Stimulated activated CD8-positive, alpha-beta memory T cell treated with anti-CD3 and anti-CD28 coated beads, Interleukin-7, amount 100 ng/mL, for 4 hours (primary cell): ENCODE measurements at regions not wholly inside any gene's neighbourhood (a gene's known extent, or its start where the extent isn't known, plus 50 kb on each side); places are given as distances from the start of the nearest gene placed in this dataset.

Source experiments
- DNase-seq, 2 donors: peaks; one replicate each; pipeline ENCODE4 v3.0.0-alpha.2; 2020; ENCODE audit warnings: low read depth in 2 of 2

DNA sequence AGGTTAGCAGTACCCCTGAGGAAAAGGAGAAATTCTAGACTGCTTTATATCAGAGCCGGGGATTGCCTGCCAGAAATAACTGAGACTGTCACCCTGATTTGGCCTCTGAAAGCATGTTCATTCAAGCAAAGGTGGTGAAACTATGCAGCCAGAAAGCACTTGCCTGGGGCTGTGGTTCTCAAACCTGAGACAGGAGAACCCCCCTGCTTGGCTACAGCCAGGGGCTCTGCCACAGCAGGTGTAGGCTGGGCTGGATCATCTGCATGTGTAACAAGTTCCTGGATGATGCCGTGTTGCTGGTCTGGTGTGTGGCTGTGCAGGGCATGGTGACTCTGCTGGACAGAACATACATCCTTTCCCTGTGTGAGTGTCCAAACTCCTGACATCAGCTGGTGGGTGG is 157.8 kb downstream of the NXNL2 start:
- no peak for DNase-seq

DNA sequence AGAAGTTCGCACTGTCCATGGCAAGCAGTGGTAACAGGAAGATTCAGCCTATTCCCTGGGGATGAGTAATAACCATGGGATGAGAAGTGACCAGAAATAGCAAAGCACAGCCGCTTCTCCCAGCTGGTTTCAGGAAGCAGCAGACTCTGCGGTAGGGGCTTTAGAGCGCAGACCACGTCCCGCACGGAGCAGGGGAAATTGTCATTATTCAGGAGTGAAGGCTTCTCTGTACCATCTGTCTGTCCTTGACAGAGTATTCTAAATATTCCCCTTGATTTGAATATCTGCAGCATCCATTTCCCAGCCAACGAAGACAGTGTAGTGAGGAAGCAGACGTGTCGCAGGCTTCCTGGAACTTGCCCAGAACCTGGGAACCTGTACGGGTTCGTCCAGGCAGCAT is 159.6 kb downstream of the NXNL2 start:
- no peak for DNase-seq

GRCh38 chr9:88696501-88696900 is 161.5 kb downstream of the NXNL2 start:
- no peak for DNase-seq

GRCh38 chr9:88697764-88698432 is 162.9 kb downstream of the NXNL2 start:
- DNase-seq: no peak

DNA sequence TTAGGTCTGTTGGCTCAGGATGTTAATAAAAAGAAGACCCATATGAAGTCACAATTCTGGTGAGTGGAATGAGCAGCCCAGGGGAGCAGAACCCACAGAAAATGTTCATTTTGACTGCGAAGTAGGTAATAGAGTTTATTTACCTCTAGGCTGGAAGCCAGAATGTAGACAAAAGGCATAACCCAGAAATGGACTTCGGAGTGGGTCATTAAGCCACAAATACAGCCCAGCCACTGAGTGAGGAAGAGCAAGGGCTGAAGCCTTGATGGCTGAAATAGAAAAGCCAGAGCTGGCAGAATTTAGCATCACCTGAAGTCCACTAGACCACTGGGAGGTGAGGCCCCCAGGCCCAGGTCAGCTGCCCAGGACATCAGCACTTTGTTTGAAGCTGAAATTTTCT is 168.0 kb downstream of the NXNL2 start:
- no peak for DNase-seq

DNA sequence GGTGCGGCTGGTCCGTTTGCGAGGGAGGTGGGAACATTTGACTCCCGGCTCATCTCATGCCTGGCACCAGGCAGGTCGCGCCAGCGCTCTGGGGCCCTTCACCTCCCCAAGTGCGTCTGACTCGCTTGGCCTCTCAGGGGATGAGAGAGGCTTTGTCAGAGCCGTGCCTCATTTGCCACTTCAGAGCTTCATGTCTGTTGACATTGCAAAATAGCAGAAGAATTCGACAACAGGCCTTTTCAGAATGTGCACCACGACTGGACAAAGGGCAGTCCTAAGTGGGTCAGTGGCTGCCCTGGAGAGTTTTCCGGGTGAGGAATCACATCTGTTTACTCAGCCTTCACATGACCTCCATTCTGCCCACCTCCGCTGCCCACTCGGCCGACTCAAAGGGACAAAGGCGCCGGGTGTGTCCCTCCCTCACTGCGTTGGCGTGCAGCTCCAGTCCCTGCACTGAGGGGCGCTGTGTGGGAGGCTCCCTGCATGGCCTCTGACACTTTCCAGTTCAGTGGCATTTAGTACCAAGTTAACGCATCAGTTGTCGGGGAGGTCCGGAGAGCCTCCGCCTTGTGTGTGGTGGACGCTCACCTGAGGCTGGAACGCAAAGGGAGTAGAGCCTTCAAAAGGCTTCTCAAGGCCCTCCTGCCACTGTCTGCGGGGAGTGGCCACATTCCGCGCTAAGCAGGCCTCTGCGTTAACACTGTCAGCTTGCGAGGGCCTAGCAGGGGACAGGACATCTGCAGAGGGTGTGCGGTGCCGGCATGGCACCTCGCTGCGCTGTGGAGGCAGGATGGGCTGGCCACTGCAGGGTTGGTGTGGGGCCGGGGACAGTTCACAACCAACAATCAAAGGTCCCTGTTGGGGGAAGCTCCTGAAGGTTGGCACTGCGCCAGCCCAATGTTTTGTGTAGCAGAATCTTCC is 171.5 kb downstream of the NXNL2 start:
- no peak for DNase-seq

DNA sequence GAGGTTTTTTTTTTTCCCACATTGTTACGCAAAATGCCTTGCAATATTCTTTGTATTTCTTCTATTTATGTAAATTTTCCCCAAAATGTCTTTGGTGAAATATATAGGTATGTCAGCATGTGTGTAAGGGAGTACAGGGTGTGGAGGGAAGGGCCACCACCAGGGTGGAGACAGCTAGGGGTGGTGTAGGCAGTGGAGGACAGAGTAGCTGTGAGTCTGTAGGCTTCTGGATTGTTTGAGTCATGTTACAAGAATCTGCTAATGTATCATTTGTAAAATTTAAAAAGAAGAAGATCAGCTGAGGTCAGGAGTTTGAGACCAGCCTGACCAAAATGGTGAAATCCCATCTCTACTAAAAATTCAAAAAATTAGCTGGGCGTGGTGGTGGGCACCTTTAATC is 175.5 kb downstream of the NXNL2 start:
- no peak for DNase-seq

DNA sequence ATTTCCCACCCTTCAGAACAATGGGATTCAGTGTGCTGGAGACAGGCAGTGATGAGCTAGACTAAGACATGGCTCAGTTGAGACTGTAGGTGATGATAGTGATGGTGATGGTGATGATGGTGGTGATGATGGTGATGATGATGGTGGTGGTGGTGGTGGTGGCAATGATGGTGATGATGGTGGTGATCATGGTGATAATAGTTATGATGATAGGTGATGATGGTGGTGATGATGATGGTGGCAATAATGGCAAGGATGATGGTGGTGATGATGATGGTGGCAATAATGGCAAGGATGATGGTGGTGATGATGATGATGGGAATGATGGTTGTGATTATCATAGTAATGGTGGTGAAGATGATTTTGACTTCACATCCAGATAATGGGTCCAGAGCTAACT is 176.7 kb downstream of the NXNL2 start:
- DNase-seq: no peak

DNA sequence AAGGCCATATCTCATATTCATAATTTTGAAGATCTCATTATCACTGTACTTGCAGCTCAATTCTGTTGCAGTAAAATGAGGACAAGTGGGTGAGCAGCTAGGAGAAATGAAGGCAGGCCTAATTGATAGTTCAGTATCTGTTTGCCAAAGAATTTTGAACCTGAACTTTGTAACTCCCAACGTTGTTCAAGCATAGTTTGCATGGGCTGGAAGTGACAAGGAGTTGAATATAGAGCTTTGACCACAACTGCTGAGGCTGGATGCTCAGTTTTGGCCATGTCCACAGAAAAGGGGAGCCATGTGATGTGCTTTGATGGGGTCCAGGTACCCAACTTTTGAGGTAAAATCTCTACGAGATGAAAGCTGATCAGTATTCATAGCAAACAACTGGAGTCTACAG is 177.5 kb downstream of the NXNL2 start:
- no peak for DNase-seq

DNA sequence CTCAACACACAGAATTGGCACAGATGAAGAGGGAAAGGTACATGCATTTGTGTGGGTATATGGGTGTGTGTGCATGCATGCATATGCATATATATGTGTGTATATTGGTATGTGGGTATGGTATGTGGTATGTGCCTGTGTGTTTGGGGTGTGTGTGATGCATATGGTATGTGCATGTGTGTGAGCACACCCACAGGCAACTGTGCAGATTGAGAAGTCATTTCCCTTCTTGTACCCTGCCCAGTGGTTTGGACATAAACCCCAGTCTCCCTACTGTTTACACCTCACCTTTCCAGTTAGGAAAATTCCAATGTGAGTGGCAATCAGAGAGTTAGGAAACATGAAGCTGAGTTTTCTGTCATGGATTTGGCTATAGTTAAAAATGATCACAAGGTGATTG is 178.0 kb downstream of the NXNL2 start:
- DNase-seq: no peak

DNA sequence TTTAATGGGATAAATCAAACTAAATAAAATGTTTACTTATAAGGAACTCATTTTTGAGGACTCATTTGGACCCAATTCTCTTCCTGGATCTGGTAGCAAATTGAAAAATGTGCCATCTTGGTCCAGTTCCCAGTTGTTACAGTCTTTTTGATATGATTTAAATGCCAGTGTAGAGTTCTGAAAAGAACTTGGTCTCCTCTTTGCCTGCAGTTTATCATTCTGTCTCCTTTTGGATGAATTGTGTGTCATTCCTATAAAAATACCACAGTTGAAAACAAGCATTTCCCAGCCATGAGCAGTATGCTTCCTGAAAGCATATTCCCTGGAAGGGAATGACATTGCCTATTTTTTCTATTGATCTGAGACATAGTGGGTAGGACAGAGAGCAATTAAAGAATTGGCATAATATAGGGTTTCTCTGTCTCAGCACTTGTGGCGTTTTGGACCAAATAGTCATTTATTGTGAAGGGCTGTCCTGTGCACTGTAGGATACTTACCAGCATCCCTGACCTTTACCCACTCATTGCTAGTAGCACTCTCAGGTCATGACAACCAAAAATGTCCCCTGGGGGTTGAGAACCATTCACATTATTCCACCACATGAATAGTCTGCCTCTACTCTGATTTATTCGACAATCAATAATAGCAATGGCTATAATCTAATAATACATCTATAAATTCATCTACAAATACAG is 181.8 kb downstream of the NXNL2 start:
- DNase-seq: no peak

DNA sequence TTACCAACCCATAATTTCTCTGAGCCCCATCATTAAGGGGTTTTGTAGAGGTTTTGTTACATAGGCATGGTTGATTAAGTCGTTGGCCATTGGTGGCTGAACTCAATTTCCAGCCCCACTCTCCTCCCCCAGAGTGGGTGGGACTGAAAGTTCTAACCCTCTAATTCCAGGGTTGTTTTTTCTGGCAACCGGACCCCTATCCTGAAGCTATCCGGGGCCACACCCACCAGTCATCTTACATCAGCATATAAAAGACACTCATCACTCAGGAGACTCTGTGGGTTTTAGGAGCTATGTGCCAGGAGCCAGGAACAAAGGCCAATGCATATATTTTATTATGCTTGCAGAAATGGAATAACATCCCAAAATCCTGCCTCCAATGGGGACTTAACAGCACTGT is 186.0 kb downstream of the NXNL2 start:
- no peak for DNase-seq

- DNase-seq: no peak
Measured at GRCh38 chr9:88721495-88722279, 186.7 kb downstream of the NXNL2 start.

- no peak for DNase-seq
Measured at GRCh38 chr9:88722753-88723152, 187.8 kb downstream of the NXNL2 start.

GRCh38 chr9:88723751-88724150 is 188.8 kb downstream of the NXNL2 start:
- DNase-seq: no peak

DNA sequence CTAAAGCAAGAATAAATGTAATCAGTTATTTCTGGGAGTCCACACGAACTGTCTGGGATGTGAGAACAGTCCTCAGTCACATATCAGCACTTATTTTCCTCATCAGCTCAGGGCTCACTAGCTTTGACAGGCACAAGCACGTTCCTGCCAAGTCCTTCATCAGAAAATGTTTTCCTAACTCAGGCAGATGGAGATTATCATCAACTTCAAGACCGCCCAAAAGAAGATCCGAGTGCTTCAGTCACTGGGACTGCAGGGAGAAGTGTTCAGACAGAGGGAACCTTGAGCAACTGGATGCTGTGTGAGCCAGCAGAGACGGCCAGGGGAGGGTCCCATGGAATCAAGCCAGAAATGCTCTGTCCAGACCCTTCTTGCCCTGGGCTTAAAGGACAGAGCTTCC is 189.4 kb downstream of the NXNL2 start:
- no peak for DNase-seq

GRCh38 chr9:88725300-88726019 is 190.5 kb downstream of the NXNL2 start:
- DNase-seq: no peak

GRCh38 chr9:88726803-88727202 is 191.8 kb downstream of the NXNL2 start:
- DNase-seq: no peak

- no peak for DNase-seq
Measured at GRCh38 chr9:88730780-88731179, 195.8 kb downstream of the NXNL2 start.

- no peak for DNase-seq
Measured at GRCh38 chr9:88732128-88732527, 197.2 kb downstream of the NXNL2 start.
